ENCODE measurements at regions not wholly inside any gene's neighbourhood (a gene's known extent, or its start where the extent isn't known, plus 50 kb on each side); places are given as distances from the start of the nearest gene placed in this dataset.

- no peak for TF ChIP-seq CTCF (IDR thresholded peaks at IDR 0.05; ENCODE audit: borderline replicate concordance, extremely low read depth, low read length, poor library complexity, severe bottlenecking)
- TF ChIP-seq EZH2 (IDR thresholded peaks at IDR 0.05; ENCODE audit: borderline replicate concordance, low read depth, low read length, severe bottlenecking), result no peak
Observed at GRCh38 chr5:36447776-36448175, 146.1 kb upstream of the RANBP3L start.
